IMR-90 (cell line): ENCODE measurements at regions not wholly inside any gene's neighbourhood (a gene's known extent, or its start where the extent isn't known, plus 50 kb on each side); places are given as distances from the start of the nearest gene placed in this dataset.

Experiments
- ATAC-seq: fragments of 200-7000 bp; cut with Tn5 transposase; 2 replicates; pipeline ENCODE4 v1.9.1; 2020; ENCODE audit warnings: low read depth, mild to moderate bottlenecking, moderate library complexity
- BruUV-seq: library from RNA; stranded (reverse); fragments of 400-500 nt; replicated peaks from 2 replicates; lab custom pipeline; 2021; lab: Mats Ljungman, UMichigan
- CTCF ChIA-PET: fragments of 300-600 bp; formaldehyde crosslinking; extraction: SDS; loops from one replicate; lab custom pipeline; 2021; ENCODE audit warnings: antibody characterized with exemption; lab: Yijun Ruan, JAX
- POLR2A ChIA-PET: fragments of 300-600 bp; sonication (Branson Sonifier 250); formaldehyde crosslinking; loops from one replicate; lab custom pipeline; 2022; ENCODE audit warnings: antibody characterized with exemption; ENCODE audit not compliant: unreplicated experiment; lab: Charles Lee
- DNase-seq: peaks from one replicate; pipeline ENCODE4 v3.0.0; 2013
- H2AFZ ChIP-seq: replicated peaks from 2 replicates; pipeline ENCODE3; 2013; ENCODE audit warnings: low read length, mild to moderate bottlenecking; ENCODE audit not compliant: poor library complexity
- H2AK5ac ChIP-seq: 2 replicates; pipeline ENCODE4 v1.6.1; 2013; ENCODE audit warnings: low read depth, low read length, inconsistent platforms
- H2AK9ac ChIP-seq: replicated peaks from 2 replicates; pipeline ENCODE3; 2013; ENCODE audit warnings: mild to moderate bottlenecking, low read depth, low read length, moderate library complexity; ENCODE audit not compliant: poor library complexity
- H2BK120ac ChIP-seq: 2 replicates; pipeline ENCODE4 v1.6.1; 2013; ENCODE audit warnings: low read depth, low read length, inconsistent platforms
- H2BK15ac ChIP-seq: 3 replicates; pipeline ENCODE4 v1.6.1; 2013; ENCODE audit warnings: low read depth, low read length, inconsistent platforms
- H2BK20ac ChIP-seq: 2 replicates; pipeline ENCODE4 v1.6.1; 2013; ENCODE audit warnings: low read depth, mild to moderate bottlenecking, inconsistent platforms, low read length, moderate library complexity
- H2BK5ac ChIP-seq: 2 replicates; pipeline ENCODE4 v1.6.1; 2013; ENCODE audit warnings: mild to moderate bottlenecking, low read depth, low read length, inconsistent platforms; ENCODE audit not compliant: poor library complexity, severe bottlenecking
- H3K14ac ChIP-seq: replicated peaks from 2 replicates; pipeline ENCODE4 v1.6.1; 2013; ENCODE audit warnings: low read depth, low read length, inconsistent platforms
- H3K18ac ChIP-seq: 2 replicates; pipeline ENCODE4 v1.6.1; 2013; ENCODE audit warnings: low read depth, low read length, control low read depth
- H3K23ac ChIP-seq: 2 replicates; pipeline ENCODE4 v1.6.1; 2013; ENCODE audit warnings: low read depth, low read length, inconsistent platforms
- H3K27ac ChIP-seq: 2 replicates; pipeline ENCODE4 v1.5.1; 2013; ENCODE audit warnings: mild to moderate bottlenecking, control low read depth, low read length; ENCODE audit not compliant: insufficient read depth
- H3K27me3 ChIP-seq: 2 replicates; pipeline ENCODE4 v1.6.1; 2013; ENCODE audit warnings: low read length; ENCODE audit not compliant: control insufficient read depth, insufficient read depth
- H3K36me3 ChIP-seq: 2 replicates; pipeline ENCODE4 v1.6.1; 2013; ENCODE audit warnings: low read length, mixed read lengths; ENCODE audit not compliant: control insufficient read depth, insufficient read depth
- H3K4ac ChIP-seq: 2 replicates; pipeline ENCODE4 v1.6.1; 2013; ENCODE audit warnings: low read depth, low read length, inconsistent platforms
- H3K4me1 ChIP-seq: 2 replicates; pipeline ENCODE4 v1.6.1; 2013; ENCODE audit warnings: low read length, mixed read lengths; ENCODE audit not compliant: control insufficient read depth, insufficient read depth
- H3K4me2 ChIP-seq: 2 replicates; pipeline ENCODE4 v1.6.1; 2013; ENCODE audit warnings: low read depth, mild to moderate bottlenecking, control low read depth, low read length, moderate library complexity
- H3K4me3 ChIP-seq: 2 replicates; pipeline ENCODE4 v1.5.1; 2013; ENCODE audit warnings: low read depth, mild to moderate bottlenecking, control low read depth, low read length, moderate library complexity; ENCODE audit not compliant: insufficient read depth
- H3K56ac ChIP-seq: 2 replicates; pipeline ENCODE4 v1.6.1; 2013; ENCODE audit warnings: low read length, inconsistent platforms; ENCODE audit not compliant: insufficient read depth; ENCODE audit errors: extremely low read depth
- H3K79me1 ChIP-seq, 2 experiments: 2 replicates each; pipeline ENCODE4 v1.6.1; 2013; ENCODE audit warnings: low read length in 2 of 2, inconsistent platforms in 1 of 2, low read depth in 1 of 2
- H3K9ac ChIP-seq: 2 replicates; pipeline ENCODE4 v1.6.1; 2013; ENCODE audit warnings: low read depth, low read length, control low read depth
- H3K9me1 ChIP-seq: 2 replicates; pipeline ENCODE4 v1.6.1; 2013; ENCODE audit warnings: low read length, inconsistent platforms; ENCODE audit not compliant: insufficient read depth
- H3K9me3 ChIP-seq: 2 replicates; pipeline ENCODE4 v1.6.1; 2013; ENCODE audit warnings: low read length; ENCODE audit not compliant: control insufficient read depth, insufficient read depth
- H4K20me1 ChIP-seq: 2 replicates; pipeline ENCODE4 v1.6.1; 2013; ENCODE audit warnings: low read length, inconsistent platforms; ENCODE audit not compliant: insufficient read depth
- H4K5ac ChIP-seq: 2 replicates; pipeline ENCODE4 v1.6.1; 2013; ENCODE audit warnings: mild to moderate bottlenecking, low read depth, low read length, control low read depth
- H4K8ac ChIP-seq, 2 experiments: 2 replicates each; pipeline ENCODE4 v1.6.1; 2013; ENCODE audit warnings: low read depth in 2 of 2, low read length in 2 of 2, control low read depth in 1 of 2, inconsistent platforms in 1 of 2
- H4K91ac ChIP-seq: 2 replicates; pipeline ENCODE4 v1.6.1; 2013; ENCODE audit warnings: low read depth, low read length, inconsistent platforms; ENCODE audit not compliant: insufficient read depth
- BHLHE40 ChIP-seq: fragments of 150-350 bp; IDR thresholded peaks from 2 replicates; pipeline ENCODE4 v1.6.1; 2016; ENCODE audit warnings: mild to moderate bottlenecking, low read depth, low read length
- CEBPB ChIP-seq: IDR thresholded peaks from 2 replicates; pipeline ENCODE4 v1.6.1; 2012; ENCODE audit warnings: low read depth, low read length, improper control_type of control experiment
- CHD1 ChIP-seq: IDR thresholded peaks from 2 replicates; pipeline ENCODE4 v1.6.1; 2012; ENCODE audit warnings: low read depth, low read length, improper control_type of control experiment
- CTCF ChIP-seq: conservative IDR thresholded peaks from 2 replicates; pipeline ENCODE4 v1.5.1; 2012; ENCODE audit warnings: mild to moderate bottlenecking, low read depth, low read length, improper control_type of control experiment
- ELK1 ChIP-seq: fragments of 150-350 bp; IDR thresholded peaks from 2 replicates; pipeline ENCODE4 v1.6.1; 2016; ENCODE audit warnings: low read depth, mild to moderate bottlenecking, low read length, moderate library complexity, borderline replicate concordance
- FOS ChIP-seq: fragments of 150-350 bp; IDR thresholded peaks from 2 replicates; pipeline ENCODE4 v1.6.1; 2016; ENCODE audit warnings: low read depth, low read length
- MAFK ChIP-seq: IDR thresholded peaks from 2 replicates; pipeline ENCODE4 v1.6.1; 2012; ENCODE audit warnings: low read depth, low read length, improper control_type of control experiment
- MAZ ChIP-seq: IDR thresholded peaks from 2 replicates; pipeline ENCODE4 v1.6.1; 2012; ENCODE audit warnings: low read depth, mild to moderate bottlenecking, low read length, improper control_type of control experiment, moderate library complexity, borderline replicate concordance
- MXI1 ChIP-seq: IDR thresholded peaks from 2 replicates; pipeline ENCODE4 v1.6.1; 2012; ENCODE audit warnings: low read depth, mild to moderate bottlenecking, low read length, moderate library complexity, borderline replicate concordance
- NFE2L2 ChIP-seq: fragments of 150-350 bp; IDR thresholded peaks from 2 replicates; pipeline ENCODE4 v1.6.1; 2016; ENCODE audit warnings: low read depth, mild to moderate bottlenecking, low read length
- POLR2A ChIP-seq: IDR thresholded peaks from 2 replicates; pipeline ENCODE4 v1.6.1; 2012; ENCODE audit warnings: mild to moderate bottlenecking, low read depth, low read length
- RAD21 ChIP-seq: IDR thresholded peaks from 2 replicates; pipeline ENCODE4 v1.6.1; 2012; ENCODE audit warnings: low read length, improper control_type of control experiment
- RCOR1 ChIP-seq: IDR thresholded peaks from 2 replicates; pipeline ENCODE4 v1.6.1; 2012; ENCODE audit warnings: mild to moderate bottlenecking, low read length, improper control_type of control experiment; ENCODE audit not compliant: insufficient replicate concordance
- RFX5 ChIP-seq: IDR thresholded peaks from 2 replicates; pipeline ENCODE4 v1.8.0; 2012; ENCODE audit warnings: low read depth, mild to moderate bottlenecking, low read length, moderate library complexity
- SMC3 ChIP-seq: fragments of 150-350 bp; IDR thresholded peaks from 2 replicates; pipeline ENCODE4 v1.6.1; 2016; ENCODE audit warnings: low read depth, mild to moderate bottlenecking, antibody characterized with exemption, low read length, moderate library complexity
- USF2 ChIP-seq: fragments of 150-350 bp; IDR thresholded peaks from 2 replicates; pipeline ENCODE4 v1.6.1; 2017; ENCODE audit warnings: mild to moderate bottlenecking, antibody characterized with exemption, low read length, low read depth
- WGBS, 2 experiments: methylation state at CpG; one replicate each; pipeline versions ENCODE4 v1.1.5 to v1.1.7; 2013; ENCODE audit warnings: missing lambda C conversion rate in 2 of 2; ENCODE audit not compliant: insufficient read length in 1 of 2; ENCODE audit errors: extremely low coverage in 2 of 2; 5-methylcytosine and 5-hydroxymethylcytosine counted together
- dilution Hi-C: fragments of 300-500 bp; cut with HindIII; formaldehyde crosslinking; loops from one replicate; pipeline ENCODE4 v1.14.3; 2018; ENCODE audit warnings: low sequenced_read_pairs; ENCODE audit not compliant: unreplicated experiment
- in situ Hi-C: fragments of 300-500 bp; cut with MboI; formaldehyde crosslinking; loops from 3 replicates; pipeline ENCODE4 v1.14.3; 2019; ENCODE audit warnings: low sequenced_read_pairs, inconsistent platforms, mixed read lengths
- intact Hi-C: fragments of 100-400 bp; cut with micrococcal nuclease; formaldehyde crosslinking; loops from 2 replicates; pipeline ENCODE4 v1.10.0; 2022

GRCh38 chrX:42241421-42241820 lies 318.1 kb upstream of the CASK start:
- Histone ChIP-seq H2BK5ac (no peak overlapping the region), H2AK5ac (no peak overlapping the region), H2BK15ac (no peak overlapping the region), H3K79me1 (no peaks in the 10 kb centered on the region), H3K23ac (no peak overlapping the region), H3K9me1 (no peaks in the 10 kb centered on the region), H3K14ac (no peak overlapping the region), H3K27ac (no peak overlapping the region), H2AK9ac (no peak overlapping the region), H4K20me1 (no peaks in the 10 kb centered on the region), H3K18ac (no peak overlapping the region), H2AFZ (no peak overlapping the region), H3K36me3 (no peaks in the 10 kb centered on the region), H3K9me3 (no peaks in the 10 kb centered on the region), H4K5ac (no peak overlapping the region), H2BK20ac (no peak overlapping the region), H3K27me3 (peaks cover 6% of the 10 kb centered on the region), H3K56ac (no peak overlapping the region), H4K91ac (no peak overlapping the region), H2BK120ac (no peak overlapping the region), H3K4me1 (no peaks in the 10 kb centered on the region; the same call in 1 of the 2 replicates), H3K9ac (no peak overlapping the region), H3K4me2 (no peak overlapping the region), H3K4me3 (no peak overlapping the region), H4K8ac (no peak overlapping the region), H3K4ac (no peak overlapping the region)
- ATAC-seq, result no peak
- no TSS peak for BruUV-seq
- no peak for DNase-seq
- in situ Hi-C loops, result no loop called here
- intact Hi-C loops, result no loop called here
- TF ChIP-seq ELK1 (no peak), CTCF (no peak), MAFK (no peak), FOS (no peak), RCOR1 (no peak), POLR2A (no peak), SMC3 (no peak), MAZ (no peak), RAD21 (no peak), NFE2L2 (no peak), BHLHE40 (no peak), CEBPB (no peak), RFX5 (no peak), CHD1 (no peak), MXI1 (no peak), USF2 (no peak)
- dilution Hi-C loops, result no loop called here
- ChIA-PET POLR2A (no interaction called here), CTCF (no interaction called here)
- no CpG with 5 or more reads among the region's 1 CpG for WGBS, 2 experiments
